ENCODE measurements at regions not wholly inside any gene's neighbourhood (a gene's known extent, or its start where the extent isn't known, plus 50 kb on each side); places are given as distances from the start of the nearest gene placed in this dataset.

DNA sequence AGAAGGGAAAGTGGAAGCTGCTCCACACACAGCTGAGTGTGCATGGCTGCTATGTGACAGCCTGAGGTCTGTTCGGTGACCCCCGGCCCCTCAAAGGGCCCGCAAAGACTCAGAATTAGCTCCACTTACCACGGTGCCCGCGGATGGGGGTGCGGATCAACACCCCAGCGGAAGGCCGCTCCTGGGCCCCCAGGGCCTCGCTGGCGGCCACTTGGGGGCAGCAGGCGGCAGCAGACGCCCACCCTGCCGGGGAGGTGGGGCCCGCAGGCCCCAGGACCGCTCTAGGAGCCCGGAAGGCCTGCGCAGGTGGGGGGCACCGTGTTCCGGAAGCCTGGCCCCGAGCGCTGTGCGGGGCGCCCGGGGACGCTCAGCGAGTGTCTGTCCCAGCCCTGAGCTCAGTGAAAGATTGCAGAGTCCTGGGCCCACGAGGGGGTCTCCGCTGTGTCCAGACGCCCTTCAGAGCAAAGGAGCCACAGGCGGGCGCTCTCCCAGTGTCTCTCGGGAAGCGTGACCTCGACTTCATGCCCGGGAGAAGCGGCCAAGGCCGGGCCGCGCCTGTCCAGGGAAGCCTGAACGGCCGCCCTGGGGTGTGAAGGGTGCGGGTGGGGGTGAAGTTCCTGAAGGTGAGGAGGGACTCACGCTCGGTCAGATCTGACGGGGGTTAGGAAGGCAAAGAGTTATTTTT is 118.7 kb downstream of the VAPA start:
- WGBS, 2 donors = 10 to 29% methylated on average over 45 to 46 of the region's 46 CpGs
- ATAC-seq (ENCODE audit: insufficient read depth, low FRiP score) = no peak
- Histone ChIP-seq H3K27ac (ENCODE audit: low read depth in 1 of 2, low read length in 1 of 2) (peak overlapping the region in 1 of 2 donors; percentile 52), H3K27me3 (ENCODE audit: control insufficient read depth in 3 of 3, insufficient read depth in 3 of 3, low read length in 2 of 3) (no peaks in the 10 kb centered on the region), H3K9ac (ENCODE audit: insufficient read depth in 1 of 2, low read length in 2 of 2) (peak overlapping the region in 1 of 2 donors; percentile 57), H3K4me1 (ENCODE audit: control insufficient read depth in 5 of 5, insufficient read depth in 5 of 5, low read length in 5 of 5) (peaks cover 0 to 32% (median 7%) of the 10 kb centered on the region in 5 donors), H3K9me3 (ENCODE audit: control insufficient read depth in 4 of 4, insufficient read depth in 3 of 4, low read length in 3 of 4) (no peaks in the 10 kb centered on the region), H3K36me3 (ENCODE audit: control insufficient read depth in 4 of 4, insufficient read depth in 4 of 4, low read length in 4 of 4) (no peaks in the 10 kb centered on the region), H3K4me3 (no peak overlapping the region)
- peak; percentile 42 to 61 (median 53) for DNase-seq
- TF ChIP-seq, protein P1, sequence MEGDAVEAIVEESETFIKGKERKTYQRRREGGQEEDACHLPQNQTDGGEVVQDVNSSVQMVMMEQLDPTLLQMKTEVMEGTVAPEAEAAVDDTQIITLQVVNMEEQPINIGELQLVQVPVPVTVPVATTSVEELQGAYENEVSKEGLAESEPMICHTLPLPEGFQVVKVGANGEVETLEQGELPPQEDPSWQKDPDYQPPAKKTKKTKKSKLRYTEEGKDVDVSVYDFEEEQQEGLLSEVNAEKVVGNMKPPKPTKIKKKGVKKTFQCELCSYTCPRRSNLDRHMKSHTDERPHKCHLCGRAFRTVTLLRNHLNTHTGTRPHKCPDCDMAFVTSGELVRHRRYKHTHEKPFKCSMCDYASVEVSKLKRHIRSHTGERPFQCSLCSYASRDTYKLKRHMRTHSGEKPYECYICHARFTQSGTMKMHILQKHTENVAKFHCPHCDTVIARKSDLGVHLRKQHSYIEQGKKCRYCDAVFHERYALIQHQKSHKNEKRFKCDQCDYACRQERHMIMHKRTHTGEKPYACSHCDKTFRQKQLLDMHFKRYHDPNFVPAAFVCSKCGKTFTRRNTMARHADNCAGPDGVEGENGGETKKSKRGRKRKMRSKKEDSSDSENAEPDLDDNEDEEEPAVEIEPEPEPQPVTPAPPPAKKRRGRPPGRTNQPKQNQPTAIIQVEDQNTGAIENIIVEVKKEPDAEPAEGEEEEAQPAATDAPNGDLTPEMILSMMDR (IDR thresholded peaks at IDR 0.05; ENCODE audit: control extremely low read depth, extremely low read depth) = no peak

- ATAC-seq (ENCODE audit: insufficient read depth, low FRiP score) (no peak), DNase-seq (peak in 2 of 3 donors; percentile 45 to 49)
- WGBS, 2 donors = 31 to 40% methylated on average over 9 of the region's 9 CpGs
- Histone ChIP-seq H3K4me1 (ENCODE audit: control insufficient read depth in 5 of 5, insufficient read depth in 5 of 5, low read length in 5 of 5) (peaks cover 0 to 32% (median 7%) of the 10 kb centered on the region in 5 donors), H3K27me3 (ENCODE audit: control insufficient read depth in 3 of 3, insufficient read depth in 3 of 3, low read length in 2 of 3) (no peaks in the 10 kb centered on the region), H3K36me3 (ENCODE audit: control insufficient read depth in 4 of 4, insufficient read depth in 4 of 4, low read length in 4 of 4) (no peaks in the 10 kb centered on the region), H3K9me3 (ENCODE audit: control insufficient read depth in 4 of 4, insufficient read depth in 3 of 4, low read length in 3 of 4) (no peaks in the 10 kb centered on the region), H3K9ac (ENCODE audit: insufficient read depth in 1 of 2, low read length in 2 of 2) (peak overlapping the region in 1 of 2 donors; percentile 57), H3K27ac (ENCODE audit: low read depth in 1 of 2, low read length in 1 of 2) (peak overlapping the region in 1 of 2 donors; percentile 52), H3K4me3 (no peak overlapping the region)
- TF ChIP-seq, protein P1 (IDR thresholded peaks at IDR 0.05; ENCODE audit: control extremely low read depth, extremely low read depth) = no peak
Measured at GRCh38 chr18:10033016-10033399, 119.2 kb downstream of the VAPA start.

DNA sequence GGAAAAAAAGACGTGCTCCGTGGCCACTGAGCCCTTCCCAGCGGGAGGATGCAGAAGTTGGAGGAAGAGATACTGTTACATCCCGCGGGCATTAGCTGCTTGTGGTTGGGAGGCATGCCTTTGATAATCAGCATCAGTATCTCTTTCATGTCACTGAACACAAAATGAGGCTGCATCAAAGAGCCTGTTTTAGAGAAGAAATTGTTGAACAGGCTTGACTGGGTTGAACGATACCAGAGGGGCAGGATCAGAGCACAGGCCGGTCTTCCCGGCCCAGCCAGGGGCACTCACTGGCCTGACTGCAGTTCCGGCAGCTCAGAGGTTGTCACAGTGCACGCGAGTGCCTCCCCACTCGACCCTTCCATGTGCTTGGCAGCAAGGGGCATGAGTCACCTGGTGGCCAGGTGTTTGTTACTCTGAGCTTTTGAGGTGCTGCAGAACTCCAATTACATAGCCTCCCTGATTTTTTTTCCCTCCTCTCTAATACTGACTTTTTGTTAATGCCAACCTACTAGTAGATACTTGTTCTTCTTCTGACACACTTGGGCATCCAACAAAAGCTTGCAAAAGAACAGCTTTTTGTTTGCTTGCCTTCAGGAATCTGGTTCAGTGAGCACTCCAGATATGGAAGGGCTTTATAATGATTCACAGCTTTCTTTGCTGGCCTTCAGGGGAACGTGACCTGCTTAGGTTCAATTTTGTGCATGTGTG is 121.6 kb downstream of the VAPA start:
- peak overlapping the region in 1 of 2 donors; percentile 61 for H3K27ac ChIP-seq (ENCODE audit: low read depth in 1 of 2, low read length in 1 of 2)
- no peaks in the 10 kb centered on the region for H3K36me3 ChIP-seq (ENCODE audit: control insufficient read depth in 4 of 4, insufficient read depth in 4 of 4, low read length in 4 of 4)
- H3K4me1 ChIP-seq (ENCODE audit: control insufficient read depth in 5 of 5, insufficient read depth in 5 of 5, low read length in 5 of 5) = peaks cover 0 to 19% (median 7%) of the 10 kb centered on the region in 5 donors
- H3K4me3 ChIP-seq = no peak overlapping the region
- DNase-seq (peak in 1 of 3 donors; percentile 48), ATAC-seq (ENCODE audit: insufficient read depth, low FRiP score) (peak; percentile 71)
- TF ChIP-seq, protein P1 (IDR thresholded peaks at IDR 0.05; ENCODE audit: control extremely low read depth, extremely low read depth) = no peak
- no peak overlapping the region for H3K9ac ChIP-seq (ENCODE audit: insufficient read depth in 1 of 2, low read length in 2 of 2)
- H3K9me3 ChIP-seq (ENCODE audit: control insufficient read depth in 4 of 4, insufficient read depth in 3 of 4, low read length in 3 of 4) = no peaks in the 10 kb centered on the region
- no peaks in the 10 kb centered on the region for H3K27me3 ChIP-seq (ENCODE audit: control insufficient read depth in 3 of 3, insufficient read depth in 3 of 3, low read length in 2 of 3)
- 67 to 84% methylated on average over 13 of the region's 13 CpGs for WGBS, 2 donors
